GM18498 (cell line): ENCODE measurements at regions not wholly inside any gene's neighbourhood (a gene's known extent, or its start where the extent isn't known, plus 50 kb on each side); places are given as distances from the start of the nearest gene placed in this dataset.
"Not testable (repeated sequence)": the region's sequence is repeated elsewhere in the genome, so short reads cannot be mapped to it uniquely, and the experiment has no call there.

Source experiments
- ATAC-seq: cut with Tn5 transposase; IDR thresholded peaks from one replicate; pipeline ENCODE4 v1.9.1; 2021; ENCODE audit warnings: mild to moderate bottlenecking, moderate library complexity; ENCODE audit not compliant: unreplicated experiment

DNA sequence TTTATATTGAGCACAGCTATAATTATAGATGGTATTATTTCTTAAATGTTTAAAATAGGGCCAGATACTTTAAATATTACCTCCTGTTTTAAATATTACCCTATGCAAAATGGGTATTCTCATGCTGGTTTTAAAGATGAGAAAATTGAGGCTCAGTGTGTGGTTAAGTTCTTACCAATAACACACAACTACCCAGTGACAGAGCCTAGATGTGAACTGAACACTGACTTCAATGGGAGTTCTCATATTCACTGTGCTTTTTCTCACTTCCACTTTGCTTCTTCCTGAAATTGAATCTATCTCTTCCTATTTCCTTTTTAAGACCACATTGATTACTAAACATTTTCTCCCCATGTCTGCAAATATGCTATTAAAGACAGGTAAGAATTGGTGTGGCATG lies 135.8 kb upstream of the TUSC1 start:
- ATAC-seq: no peak

DNA sequence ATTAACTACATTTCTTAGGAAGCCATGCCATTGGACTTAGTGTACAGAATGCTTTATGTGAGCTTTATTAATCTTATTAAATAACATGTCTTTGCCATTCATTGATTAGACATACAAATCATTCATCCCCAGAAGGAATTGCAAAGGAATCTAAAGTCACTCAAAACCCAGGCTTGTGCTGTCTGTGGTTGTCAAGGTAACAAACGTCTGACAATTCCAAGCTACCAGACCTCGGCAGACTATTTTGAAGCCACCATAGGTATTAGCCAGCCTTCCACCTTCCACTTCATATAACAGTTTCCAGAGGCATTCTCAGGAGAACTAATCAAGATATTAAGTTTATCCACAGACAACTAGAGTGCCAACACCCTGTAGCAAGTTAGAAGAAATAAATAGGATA lies 135.2 kb upstream of the TUSC1 start:
- no peak for ATAC-seq

DNA sequence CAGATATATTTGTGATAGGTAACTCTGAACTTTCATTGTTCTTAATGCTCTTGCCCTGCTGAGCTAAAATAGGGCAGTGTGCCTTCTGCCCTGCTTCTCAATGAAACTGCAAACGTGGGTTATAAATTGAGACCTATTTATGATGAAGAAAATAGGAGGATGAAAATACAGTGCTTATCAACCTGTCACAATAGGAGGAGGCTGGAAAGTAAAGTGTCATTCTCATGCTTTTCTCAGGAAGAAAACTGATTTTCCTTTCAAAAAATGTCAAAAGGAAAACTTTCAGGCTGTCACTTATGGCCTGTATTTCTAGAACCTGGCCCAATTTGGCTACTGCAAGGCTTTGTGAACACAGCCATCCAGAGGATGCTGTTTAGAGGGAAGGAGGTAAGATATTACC lies 130.3 kb upstream of the TUSC1 start:
- ATAC-seq: no peak

DNA sequence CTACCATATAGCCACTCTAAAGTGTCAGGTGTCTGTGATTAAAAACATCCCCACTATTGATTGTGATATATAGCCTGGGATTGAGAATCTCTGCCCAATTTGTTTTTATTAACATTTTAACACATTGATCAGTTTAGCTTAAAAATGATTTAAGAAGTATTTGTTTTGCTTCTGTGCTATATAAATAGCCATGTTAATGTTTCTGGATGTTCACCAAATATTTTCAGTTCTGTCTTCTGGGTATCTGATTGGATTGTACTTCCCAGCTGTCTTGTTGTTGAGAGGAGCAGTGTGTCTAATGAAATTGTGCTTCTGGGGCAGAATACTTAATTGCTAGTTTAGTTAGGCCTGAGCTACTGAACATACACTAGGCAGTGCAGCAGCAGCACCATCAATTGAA lies 126.6 kb upstream of the TUSC1 start:
- ATAC-seq: no peak

DNA sequence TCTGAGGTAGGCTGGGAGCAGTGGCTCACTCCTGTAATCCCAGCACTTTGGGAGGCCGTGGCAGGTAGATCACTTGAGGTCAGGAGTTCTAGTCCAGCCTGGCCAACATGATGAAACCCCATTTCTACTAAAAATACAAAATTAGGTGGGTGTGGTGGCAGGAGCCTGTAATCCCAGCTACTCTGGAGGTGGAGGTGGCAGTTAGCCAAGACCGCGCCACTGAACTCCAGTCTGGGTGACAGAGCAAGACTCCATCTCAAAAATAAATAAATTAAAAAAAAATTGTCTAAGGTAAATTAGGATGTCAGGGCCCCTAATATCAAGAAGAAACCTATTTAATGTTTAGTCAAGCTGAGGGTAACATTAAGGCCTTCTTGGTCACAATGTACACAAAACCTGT lies 123.7 kb upstream of the TUSC1 start:
- not testable (repeated sequence) for ATAC-seq

DNA sequence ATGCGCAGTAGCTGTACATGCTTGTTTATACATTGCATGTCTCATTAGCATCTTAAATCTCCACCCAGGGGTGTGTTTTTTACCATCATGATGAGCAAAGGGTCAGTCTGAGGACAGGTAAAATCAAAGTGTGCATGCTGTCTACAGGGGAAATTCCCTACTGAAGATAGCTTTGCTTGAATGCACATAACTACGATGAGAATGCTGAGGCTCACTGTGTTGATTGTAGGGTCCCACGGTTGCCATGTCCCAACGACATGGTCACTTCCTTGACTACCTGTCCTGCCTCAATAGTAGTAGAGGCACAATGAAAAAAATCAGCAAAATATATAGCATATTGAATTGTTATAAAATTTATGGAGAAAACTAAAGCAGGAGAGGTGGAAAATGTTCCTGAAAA lies 95.6 kb upstream of the TUSC1 start:
- no peak for ATAC-seq

DNA sequence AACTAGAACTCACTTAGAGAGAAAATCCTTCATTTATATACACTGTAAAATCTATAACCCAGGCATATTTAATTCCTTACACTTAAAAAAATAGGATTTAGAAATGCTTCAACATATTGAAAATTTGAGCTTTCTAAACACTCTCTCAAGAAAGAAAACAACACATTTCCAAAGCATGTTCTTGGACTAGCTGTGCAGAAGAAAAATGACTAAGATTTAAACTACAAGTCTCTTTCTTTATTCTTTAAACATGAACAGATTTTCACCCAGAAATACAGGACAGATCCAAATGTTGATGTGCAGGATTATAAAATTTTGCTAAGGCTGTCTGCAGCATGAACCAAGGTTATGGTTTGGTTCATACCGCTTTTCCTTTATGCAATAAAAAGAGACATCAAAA lies 77.7 kb upstream of the TUSC1 start:
- no peak for ATAC-seq

DNA sequence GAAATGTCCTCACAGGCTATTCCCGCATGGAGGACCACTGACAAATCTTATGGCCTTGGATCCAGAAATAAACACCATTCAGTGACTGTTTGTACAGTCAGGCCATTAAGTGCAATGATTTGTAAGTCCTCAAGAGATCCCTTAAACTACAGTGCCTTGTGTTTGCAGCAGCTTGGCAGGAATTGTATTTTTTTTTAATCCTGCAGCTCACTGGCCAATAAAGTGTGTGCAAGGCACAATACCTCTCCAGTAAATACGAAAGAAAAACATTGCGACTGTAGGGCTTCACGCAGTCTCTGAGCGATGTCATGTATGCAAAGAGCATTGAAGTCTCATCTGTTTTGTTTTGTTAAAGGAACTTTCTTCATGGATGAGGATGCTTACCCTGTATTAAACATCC lies 74.2 kb upstream of the TUSC1 start:
- ATAC-seq: no peak

DNA sequence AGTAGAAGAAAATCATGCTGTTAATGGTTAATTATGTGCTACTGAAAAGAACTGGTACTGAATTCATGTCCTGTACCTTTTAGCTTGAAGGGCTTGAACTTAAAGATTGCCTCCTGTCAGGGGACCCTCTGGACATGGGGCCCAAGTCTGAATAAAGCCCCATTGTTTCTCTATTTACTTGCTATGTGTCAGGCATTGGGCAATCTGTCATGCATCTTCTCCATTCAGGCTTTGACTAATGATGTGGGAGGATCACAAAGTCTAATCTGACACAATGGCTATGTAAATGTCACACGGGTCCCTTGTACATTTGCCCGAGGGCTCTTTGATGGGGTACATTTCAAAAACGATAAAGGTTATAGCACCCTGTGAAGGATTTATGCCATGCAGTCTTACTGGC lies 64.0 kb upstream of the TUSC1 start:
- ATAC-seq: no peak

DNA sequence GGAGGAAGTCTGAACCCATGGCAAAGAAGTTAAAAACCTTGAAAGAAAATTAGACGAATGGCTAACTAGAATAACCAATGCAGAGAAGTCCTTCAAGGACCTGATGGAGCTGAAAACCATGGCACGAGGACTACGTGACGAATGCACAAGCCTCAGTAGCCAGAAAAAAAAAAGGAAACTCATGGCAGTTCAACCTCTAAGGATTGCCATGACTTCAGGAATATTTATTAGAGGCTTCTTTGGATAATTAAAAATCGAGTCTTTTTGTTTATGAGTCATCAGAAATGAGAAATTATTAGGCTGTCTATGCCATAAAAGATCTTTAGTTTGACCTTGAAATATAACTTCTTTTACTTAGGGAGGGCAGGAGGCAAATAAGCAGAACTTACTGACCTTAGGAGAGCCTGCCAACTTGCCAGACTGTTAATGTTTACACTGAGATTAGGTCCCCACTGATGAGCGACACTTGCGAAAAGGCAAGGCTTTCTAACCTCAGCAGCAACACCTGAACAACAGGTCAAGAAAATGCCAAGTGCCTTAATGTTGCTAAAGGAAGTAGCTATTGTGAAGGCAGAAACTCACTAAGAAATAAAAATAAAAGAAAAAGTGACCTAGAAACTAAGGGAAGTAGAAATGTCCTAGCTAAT lies 55.2 kb upstream of the TUSC1 start:
- ATAC-seq: no peak

DNA sequence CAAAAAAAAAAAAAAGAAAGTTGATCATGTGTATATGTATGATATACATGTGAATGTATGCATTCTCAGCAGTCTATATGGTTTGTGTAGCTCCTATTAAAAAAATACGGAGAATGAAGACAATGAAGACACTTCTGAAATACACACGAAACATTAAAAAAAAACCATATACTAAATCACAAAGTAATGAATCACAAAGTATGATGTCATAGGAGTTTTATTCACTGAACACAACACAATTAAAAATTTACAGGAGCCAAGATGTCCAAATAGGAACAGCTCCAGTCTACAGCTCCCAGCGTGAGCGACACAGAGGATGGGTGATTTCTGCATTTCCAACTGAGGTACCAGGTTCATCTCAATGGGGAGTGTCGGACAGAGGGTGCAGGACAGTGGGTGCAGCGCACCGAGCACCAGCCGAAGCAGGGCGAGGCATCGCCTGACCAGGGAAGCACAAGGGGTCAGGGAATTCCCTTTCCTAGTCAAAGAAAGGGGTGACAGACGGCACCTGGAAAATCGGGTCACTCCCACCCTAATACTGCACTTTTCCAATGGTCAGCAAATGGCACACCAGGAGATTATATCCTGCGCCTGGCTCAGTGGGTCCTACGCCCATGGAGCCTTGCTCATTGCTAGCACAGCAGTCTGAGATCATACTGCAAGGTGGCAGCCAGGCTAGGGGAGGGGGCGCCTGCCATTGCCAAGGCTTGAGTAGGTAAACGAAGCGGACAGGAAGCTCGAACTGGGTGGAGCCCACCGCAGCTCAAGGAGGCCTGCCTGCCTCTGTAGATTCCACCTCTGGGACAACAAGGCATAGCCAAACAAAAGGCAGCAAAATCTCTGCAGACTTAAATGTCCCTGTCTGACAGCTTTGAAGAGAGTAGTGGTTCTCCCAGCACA lies 53.9 kb upstream of the TUSC1 start:
- not testable (repeated sequence) for ATAC-seq
